HCT116 (cell line): ENCODE measurements at regions not wholly inside any gene's neighbourhood (a gene's known extent, or its start where the extent isn't known, plus 50 kb on each side); places are given as distances from the start of the nearest gene placed in this dataset.

Experiments
- CEBPB ChIP-seq: IDR thresholded peaks from 2 replicates; pipeline ENCODE4 v1.6.1; 2012; ENCODE audit warnings: low read depth
- EZH2 ChIP-seq: fragments of 200-600 bp; sonication (generic); IDR thresholded peaks from 2 replicates; pipeline ENCODE4 v1.6.1; 2017; ENCODE audit warnings: antibody characterized with exemption, mixed run types
- JUND ChIP-seq: IDR thresholded peaks from 2 replicates; pipeline ENCODE4 v1.6.1; 2012
- POLR2A ChIP-seq: IDR thresholded peaks from 2 replicates; pipeline ENCODE4 v1.7.0; 2011; ENCODE audit warnings: borderline replicate concordance; ENCODE audit not compliant: insufficient read depth, insufficient read length; ENCODE audit errors: extremely low read depth
- POLR2AphosphoS5 ChIP-seq: IDR thresholded peaks from 2 replicates; pipeline ENCODE4 v1.6.1; 2011; ENCODE audit warnings: mild to moderate bottlenecking, low read depth, low read length, moderate library complexity
- RAD21 ChIP-seq: IDR thresholded peaks from 2 replicates; pipeline ENCODE4 v1.6.1; 2012; ENCODE audit warnings: low read depth, mild to moderate bottlenecking
- SIN3A ChIP-seq: IDR thresholded peaks from 2 replicates; pipeline ENCODE4 v1.6.1; 2012; ENCODE audit warnings: low read depth
- SP1 ChIP-seq: IDR thresholded peaks from 2 replicates; pipeline ENCODE4 v1.6.1; 2012; ENCODE audit warnings: low read depth
- TCF7L2 ChIP-seq: IDR thresholded peaks from 2 replicates; pipeline ENCODE4 v1.7.0; 2011; ENCODE audit warnings: borderline replicate concordance, inconsistent platforms; ENCODE audit not compliant: insufficient read depth, insufficient read length; ENCODE audit errors: extremely low read depth
- YY1 ChIP-seq: IDR thresholded peaks from 2 replicates; pipeline ENCODE4 v1.6.1; 2011; ENCODE audit warnings: low read length, low read depth, moderate library complexity, mild to moderate bottlenecking; ENCODE audit not compliant: insufficient replicate concordance; ENCODE audit errors: extremely low read depth
- ZNF274 ChIP-seq: fragments of 200-500 bp; sonication (Bioruptor generic); IDR thresholded peaks from 2 replicates; pipeline ENCODE4 v1.6.1; 2014; ENCODE audit warnings: mild to moderate bottlenecking, low read depth, low read length, inconsistent platforms
- TF ChIP-seq, protein P1 (sequence below), 3 experiments: fragments of 200-600 bp in 1 of 3; sonication (generic) in 1 of 3; IDR thresholded peaks in 2 of 3; conservative IDR thresholded peaks in 1 of 3; 2 replicates each; pipeline ENCODE4 v1.5.1; 2012 to 2017; ENCODE audit warnings: low read depth in 2 of 3, low read length in 2 of 3, antibody characterized with exemption in 1 of 3, borderline replicate concordance in 1 of 3, control low read depth in 1 of 3, mild to moderate bottlenecking in 1 of 3, mixed read lengths in 1 of 3, mixed run types in 1 of 3, moderate library complexity in 1 of 3; ENCODE audit not compliant: insufficient read depth in 1 of 3
- TF ChIP-seq, protein P2 (sequence below): IDR thresholded peaks from 2 replicates; pipeline ENCODE4 v1.6.1; 2012
- TF ChIP-seq, protein P3 (sequence below): IDR thresholded peaks from 2 replicates; pipeline ENCODE4 v1.6.1; 2012

DNA sequence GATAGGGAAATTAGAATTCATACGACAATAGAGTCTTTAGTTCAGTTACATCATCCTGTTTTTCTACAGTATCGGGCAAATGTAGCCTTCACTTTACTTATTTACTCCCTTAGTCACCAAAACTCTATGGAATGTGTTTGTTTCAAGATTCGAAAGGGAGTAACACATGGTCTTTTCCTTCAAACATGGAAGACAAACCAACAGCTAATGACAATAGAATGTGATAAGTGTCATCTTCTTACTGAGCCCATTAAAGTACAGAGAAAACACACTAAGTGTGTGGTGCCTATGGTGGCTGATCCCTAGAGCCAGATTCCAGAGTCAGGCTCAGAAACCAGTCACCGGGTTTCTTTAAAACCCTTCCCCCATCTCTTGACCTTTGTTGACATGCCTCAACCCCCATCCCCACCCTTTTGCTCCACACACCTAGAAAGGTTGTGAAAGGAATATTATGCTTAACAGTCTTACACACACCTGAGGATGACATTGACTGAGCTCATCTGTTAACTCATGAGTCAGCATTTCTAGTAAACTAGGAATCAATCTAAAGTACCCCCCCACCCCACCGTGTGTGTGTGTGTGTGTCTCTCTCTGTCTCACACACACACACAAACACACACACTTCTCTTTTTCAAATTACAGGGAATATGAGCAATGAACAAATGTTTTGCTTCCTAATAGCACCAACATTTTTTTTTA is 549.6 kb upstream of the CCDC54 start:
- TF ChIP-seq, protein P1, sequence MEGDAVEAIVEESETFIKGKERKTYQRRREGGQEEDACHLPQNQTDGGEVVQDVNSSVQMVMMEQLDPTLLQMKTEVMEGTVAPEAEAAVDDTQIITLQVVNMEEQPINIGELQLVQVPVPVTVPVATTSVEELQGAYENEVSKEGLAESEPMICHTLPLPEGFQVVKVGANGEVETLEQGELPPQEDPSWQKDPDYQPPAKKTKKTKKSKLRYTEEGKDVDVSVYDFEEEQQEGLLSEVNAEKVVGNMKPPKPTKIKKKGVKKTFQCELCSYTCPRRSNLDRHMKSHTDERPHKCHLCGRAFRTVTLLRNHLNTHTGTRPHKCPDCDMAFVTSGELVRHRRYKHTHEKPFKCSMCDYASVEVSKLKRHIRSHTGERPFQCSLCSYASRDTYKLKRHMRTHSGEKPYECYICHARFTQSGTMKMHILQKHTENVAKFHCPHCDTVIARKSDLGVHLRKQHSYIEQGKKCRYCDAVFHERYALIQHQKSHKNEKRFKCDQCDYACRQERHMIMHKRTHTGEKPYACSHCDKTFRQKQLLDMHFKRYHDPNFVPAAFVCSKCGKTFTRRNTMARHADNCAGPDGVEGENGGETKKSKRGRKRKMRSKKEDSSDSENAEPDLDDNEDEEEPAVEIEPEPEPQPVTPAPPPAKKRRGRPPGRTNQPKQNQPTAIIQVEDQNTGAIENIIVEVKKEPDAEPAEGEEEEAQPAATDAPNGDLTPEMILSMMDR (IDR thresholded peaks at IDR 0.05 in 2 of 3, conservative IDR thresholded peaks at IDR 0.05 in 1 of 3; ENCODE audit: borderline replicate concordance in 1 of 3, insufficient read depth in 1 of 3, low read depth in 2 of 3, low read length in 2 of 3) = no peak
- no peak for TF ChIP-seq EZH2
- TF ChIP-seq POLR2A = no peak
- TF ChIP-seq SIN3A = no peak
- no peak for TF ChIP-seq JUND
- no peak for TF ChIP-seq SP1
- no peak for TF ChIP-seq TCF7L2
- TF ChIP-seq, protein P2, sequence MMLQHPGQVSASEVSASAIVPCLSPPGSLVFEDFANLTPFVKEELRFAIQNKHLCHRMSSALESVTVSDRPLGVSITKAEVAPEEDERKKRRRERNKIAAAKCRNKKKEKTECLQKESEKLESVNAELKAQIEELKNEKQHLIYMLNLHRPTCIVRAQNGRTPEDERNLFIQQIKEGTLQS = no peak
- TF ChIP-seq RAD21 = no peak
- no peak for TF ChIP-seq POLR2AphosphoS5
- no peak for TF ChIP-seq YY1
- TF ChIP-seq, protein P3, sequence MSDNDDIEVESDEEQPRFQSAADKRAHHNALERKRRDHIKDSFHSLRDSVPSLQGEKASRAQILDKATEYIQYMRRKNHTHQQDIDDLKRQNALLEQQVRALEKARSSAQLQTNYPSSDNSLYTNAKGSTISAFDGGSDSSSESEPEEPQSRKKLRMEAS = no peak
- TF ChIP-seq CEBPB = no peak
- TF ChIP-seq ZNF274 = no peak
